MM.1S (cell line): ENCODE measurements at regions not wholly inside any gene's neighbourhood (a gene's known extent, or its start where the extent isn't known, plus 50 kb on each side); places are given as distances from the start of the nearest gene placed in this dataset.

ENCODE experiments used
- CTCF ChIP-seq: fragments of 300-600 bp; sonication (generic); IDR thresholded peaks from 2 replicates; pipeline ENCODE4 v1.5.1; 2016; ENCODE audit warnings: antibody characterized with exemption, low read length, mixed read lengths
- EZH2 ChIP-seq: fragments of 300-600 bp; sonication (generic); optimal IDR thresholded peaks from 2 replicates; pipeline ENCODE3; 2017; ENCODE audit warnings: low read depth, mild to moderate bottlenecking, antibody characterized with exemption, low read length, mixed read lengths

GRCh38 chr9:82108474-82108873, 119.9 kb downstream of the SPATA31D1 start:
- TF ChIP-seq CTCF (no peak), EZH2 (no peak)
